GM19372 (cell line): ENCODE measurements at regions not wholly inside any gene's neighbourhood (a gene's known extent, or its start where the extent isn't known, plus 50 kb on each side); places are given as distances from the start of the nearest gene placed in this dataset.
A peak's percentile ranks its signal among the peaks of the same experiment; 100 is the strongest.

Experiments used
- ATAC-seq: cut with Tn5 transposase; IDR thresholded peaks from one replicate; pipeline ENCODE4 v1.9.1; 2021; ENCODE audit warnings: mild to moderate bottlenecking, low read depth, moderate library complexity; ENCODE audit not compliant: unreplicated experiment

GRCh38 chr10:29767968-29768367, 133.2 kb upstream of the SVIL start:
- no peak for ATAC-seq

- no peak for ATAC-seq
Measured at GRCh38 chr10:29766753-29767152, 132.0 kb upstream of the SVIL start.

GRCh38 chr10:29765330-29765729, 130.6 kb upstream of the SVIL start:
- ATAC-seq: no peak

- no peak for ATAC-seq
Measured at GRCh38 chr10:29763396-29763795, 128.6 kb upstream of the SVIL start.

GRCh38 chr10:29761916-29762315, 127.1 kb upstream of the SVIL start:
- no peak for ATAC-seq

- ATAC-seq: no peak
Measured at GRCh38 chr10:29760138-29760900, 125.5 kb upstream of the SVIL start.

- ATAC-seq: no peak
Measured at GRCh38 chr10:29757551-29758297, 123.0 kb upstream of the SVIL start.

GRCh38 chr10:29756451-29756850, 121.7 kb upstream of the SVIL start:
- no peak for ATAC-seq

- no peak for ATAC-seq
Measured at GRCh38 chr10:29753283-29753682, 118.5 kb upstream of the SVIL start.

- ATAC-seq: no peak
Measured at GRCh38 chr10:29751684-29752083, 116.9 kb upstream of the SVIL start.

GRCh38 chr10:29751240-29751639, 116.5 kb upstream of the SVIL start:
- no peak for ATAC-seq

GRCh38 chr10:29749150-29749549, 114.4 kb upstream of the SVIL start:
- no peak for ATAC-seq

- ATAC-seq: no peak
Measured at GRCh38 chr10:29748109-29748650, 113.4 kb upstream of the SVIL start.

- ATAC-seq: no peak
Measured at GRCh38 chr10:29746080-29746797, 111.5 kb upstream of the SVIL start.

- no peak for ATAC-seq
Measured at GRCh38 chr10:29740981-29741545, 106.3 kb upstream of the SVIL start.

GRCh38 chr10:29738341-29738740, 103.6 kb upstream of the SVIL start:
- no peak for ATAC-seq

- no peak for ATAC-seq
Measured at GRCh38 chr10:29737074-29737593, 102.4 kb upstream of the SVIL start.

- no peak for ATAC-seq
Measured at GRCh38 chr10:29736366-29737073, 101.7 kb upstream of the SVIL start.

GRCh38 chr10:29735628-29736365, 101.0 kb upstream of the SVIL start:
- peak; percentile 83 for ATAC-seq
